LNCaP clone FGC (cell line): ENCODE measurements at regions not wholly inside any gene's neighbourhood (a gene's known extent, or its start where the extent isn't known, plus 50 kb on each side); places are given as distances from the start of the nearest gene placed in this dataset.
A peak's percentile ranks its signal among the peaks of the same experiment; 100 is the strongest.
"Not testable (repeated sequence)": the region's sequence is repeated elsewhere in the genome, so short reads cannot be mapped to it uniquely, and the experiment has no call there.

Experiments used
- DNase-seq: peaks from one replicate; pipeline ENCODE4 v3.0.0-alpha.2; 2011; ENCODE audit warnings: low read depth
- H3K4me3 ChIP-seq: 2 replicates; pipeline ENCODE4 v1.5.1; 2011; ENCODE audit warnings: mild to moderate bottlenecking, low read depth, low read length, control low read depth
- TF ChIP-seq, protein P1 (sequence below): IDR thresholded peaks from 2 replicates; pipeline ENCODE4 v1.5.1; 2012; ENCODE audit warnings: mild to moderate bottlenecking; ENCODE audit not compliant: control insufficient read depth, insufficient read depth; ENCODE audit errors: extremely low read depth

DNA sequence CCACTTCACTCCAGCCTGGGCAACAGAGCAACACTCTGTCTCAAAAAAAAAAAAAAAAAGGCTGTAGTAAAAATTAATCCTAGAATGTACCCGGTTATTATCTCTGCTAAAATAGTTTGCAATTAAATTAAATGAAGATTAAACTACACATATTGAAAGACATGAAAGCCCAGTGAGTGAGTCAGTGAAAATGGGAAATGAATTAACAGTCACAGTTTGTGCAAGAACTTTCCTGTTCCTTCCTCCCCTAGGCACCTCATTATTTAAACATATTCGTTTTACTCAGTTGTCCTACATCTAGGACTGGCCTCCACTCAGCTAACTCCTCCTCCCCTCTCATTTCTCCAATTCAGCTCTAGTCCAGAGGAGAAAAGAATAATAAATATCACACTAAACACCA lies 94.9 kb upstream of the ADORA2B start:
- DNase-seq, H3K4me3 ChIP-seq: not testable (repeated sequence)

DNA sequence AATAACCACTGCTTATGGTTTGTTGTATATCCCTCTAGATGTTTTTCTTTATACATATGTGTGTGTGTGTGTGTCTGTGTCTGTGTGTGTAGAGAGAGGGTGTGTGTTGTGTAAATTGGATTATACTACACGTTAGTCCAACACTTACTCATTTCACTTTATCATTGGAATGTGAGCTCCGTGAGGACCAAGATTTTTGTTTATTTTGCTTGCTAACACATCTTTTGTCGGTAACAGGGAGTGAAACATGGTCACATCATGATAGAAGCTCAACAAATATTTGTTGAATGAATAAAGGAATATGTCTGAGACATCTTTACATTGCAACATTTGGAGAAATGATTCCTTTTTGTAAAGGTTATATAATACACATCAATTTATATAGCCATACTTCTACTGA lies 94.2 kb upstream of the ADORA2B start:
- not testable (repeated sequence) for DNase-seq, H3K4me3 ChIP-seq

DNA sequence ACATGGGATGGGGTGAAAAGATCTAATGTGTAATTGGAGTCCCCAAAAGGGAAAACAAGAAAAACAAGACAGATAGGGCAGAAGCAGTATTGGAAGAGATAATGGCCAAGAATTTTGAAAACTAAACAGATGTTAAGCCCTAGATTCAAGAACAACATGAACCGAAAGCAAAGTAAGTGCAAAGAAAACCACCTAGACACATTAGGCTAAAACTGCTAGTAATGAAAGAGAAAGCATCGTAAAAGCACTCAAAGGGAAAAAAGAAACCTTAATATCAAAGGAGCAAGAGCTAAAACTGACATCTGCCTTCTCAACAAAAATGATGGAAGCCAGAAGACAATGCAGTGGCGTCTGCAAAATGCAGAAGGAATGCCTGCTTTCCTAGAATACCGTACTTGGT lies 92.1 kb upstream of the ADORA2B start:
- not testable (repeated sequence) for H3K4me3 ChIP-seq, DNase-seq

DNA sequence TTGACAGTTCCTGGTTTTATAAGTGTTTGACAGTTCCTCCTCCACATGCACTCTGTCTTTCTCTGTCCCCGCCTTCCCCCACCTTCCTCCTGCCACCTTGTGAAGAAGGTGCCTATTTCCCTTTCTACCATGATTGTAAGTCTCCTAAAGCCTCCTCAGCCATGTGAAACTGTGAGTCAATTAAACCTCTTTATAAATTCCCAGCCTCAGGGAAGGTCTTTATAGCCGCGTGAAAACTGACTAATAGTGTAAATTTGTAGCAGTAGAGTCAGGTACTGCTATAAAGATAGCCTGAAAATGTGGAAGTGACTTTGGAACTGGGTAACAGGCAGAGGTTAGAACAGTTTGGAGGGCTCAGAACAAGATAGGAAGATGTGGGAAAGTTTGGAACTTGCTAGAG lies 88.7 kb upstream of the ADORA2B start:
- not testable (repeated sequence) for H3K4me3 ChIP-seq, DNase-seq

DNA sequence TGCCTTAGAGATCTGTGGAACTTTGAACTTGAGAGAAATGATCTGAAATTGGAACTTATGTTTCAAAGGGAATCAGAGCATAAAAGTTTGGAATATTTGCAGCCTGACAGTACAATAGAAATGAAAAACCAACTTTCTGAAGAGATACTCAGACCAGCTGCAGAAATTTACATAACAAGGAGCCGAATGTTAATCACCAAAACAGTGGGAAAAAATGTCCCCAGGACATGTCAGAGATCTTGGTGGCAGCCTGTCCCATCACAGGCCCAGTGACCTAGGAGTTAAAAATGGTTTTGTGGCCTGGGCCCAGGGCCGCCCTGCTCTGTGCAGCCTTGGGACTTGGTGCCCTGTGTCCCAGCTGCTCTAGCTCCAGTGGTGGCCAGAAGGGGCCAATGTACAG lies 88.2 kb upstream of the ADORA2B start:
- not testable (repeated sequence) for H3K4me3 ChIP-seq, DNase-seq

DNA sequence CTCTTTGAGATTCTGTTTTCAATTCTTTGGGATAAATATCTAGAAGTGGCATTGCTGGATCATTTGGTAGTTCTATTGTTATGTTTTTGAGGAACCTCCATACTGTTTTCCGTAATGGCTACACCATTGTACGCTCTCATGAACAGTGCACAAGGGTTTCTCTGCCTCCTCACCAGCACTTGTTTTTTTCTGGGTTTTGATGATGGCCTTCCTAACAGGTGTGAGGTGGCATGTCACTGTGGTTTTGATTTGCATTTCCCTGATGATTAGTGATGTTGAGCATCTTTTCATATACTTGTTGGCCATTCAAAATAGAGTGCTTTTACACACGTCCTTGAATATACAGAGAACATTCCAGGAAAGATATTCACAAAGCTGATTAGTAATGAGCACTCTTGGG lies 86.8 kb upstream of the ADORA2B start:
- not testable (repeated sequence) for DNase-seq, H3K4me3 ChIP-seq

DNA sequence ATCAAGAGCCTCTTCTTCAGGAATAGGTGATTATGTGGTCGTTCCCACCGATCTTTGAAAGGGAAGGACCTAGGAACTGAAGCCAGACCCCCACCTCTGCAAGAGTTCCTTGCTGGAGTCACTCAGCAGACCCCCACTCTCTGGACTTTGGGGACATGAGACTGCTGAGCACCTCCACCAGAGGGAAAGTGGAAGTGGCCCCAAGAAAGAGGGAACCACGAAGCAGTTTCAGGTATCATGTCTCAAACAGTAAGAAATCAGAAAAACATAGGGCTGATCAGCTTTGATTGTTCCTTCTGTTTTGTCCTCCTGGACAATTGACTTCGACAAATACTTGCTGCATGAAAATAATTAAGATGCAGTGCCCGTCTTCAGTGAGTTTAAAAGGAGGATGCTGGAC lies 84.2 kb upstream of the ADORA2B start:
- DNase-seq, H3K4me3 ChIP-seq: not testable (repeated sequence)

DNA sequence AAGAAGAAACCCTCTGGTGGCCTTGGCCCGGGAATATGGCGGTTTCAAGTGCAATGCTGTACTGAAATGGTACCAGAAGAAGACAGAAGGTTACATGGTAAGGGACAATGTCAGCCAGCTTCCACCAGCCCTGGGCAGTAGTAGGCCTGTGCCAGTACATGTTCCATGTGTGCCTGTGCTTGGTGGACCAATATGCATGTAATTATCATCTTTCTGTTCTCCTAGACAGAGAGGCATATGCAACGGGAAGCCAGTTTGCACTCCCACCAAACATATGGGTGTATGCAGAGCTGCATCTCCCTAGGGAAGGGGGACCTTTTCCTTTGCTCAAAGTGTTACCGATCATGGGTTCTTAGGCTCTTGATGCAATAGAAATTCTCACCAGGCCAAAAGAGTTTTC lies 80.9 kb upstream of the ADORA2B start:
- H3K4me3 ChIP-seq, DNase-seq: not testable (repeated sequence)

DNA sequence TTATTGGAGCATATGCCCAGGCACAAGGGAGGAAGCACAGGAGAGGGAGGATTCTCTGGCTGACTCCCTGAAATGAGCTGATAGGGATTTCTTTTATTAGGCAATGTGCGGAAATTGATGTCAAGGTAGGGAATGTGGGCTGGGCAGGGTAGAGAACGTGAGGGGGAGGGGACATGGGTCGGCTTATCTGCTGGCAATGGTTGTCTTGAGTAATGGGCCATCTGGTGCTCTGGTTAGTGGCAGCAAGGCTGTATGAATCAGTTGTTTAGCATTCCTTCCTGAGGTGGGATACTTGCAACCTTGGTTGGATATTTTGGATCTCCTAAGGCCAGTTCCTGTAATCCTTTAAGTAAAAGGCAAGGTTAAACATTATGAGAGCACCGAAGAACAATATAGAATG lies 80.5 kb upstream of the ADORA2B start:
- not testable (repeated sequence) for DNase-seq, H3K4me3 ChIP-seq

DNA sequence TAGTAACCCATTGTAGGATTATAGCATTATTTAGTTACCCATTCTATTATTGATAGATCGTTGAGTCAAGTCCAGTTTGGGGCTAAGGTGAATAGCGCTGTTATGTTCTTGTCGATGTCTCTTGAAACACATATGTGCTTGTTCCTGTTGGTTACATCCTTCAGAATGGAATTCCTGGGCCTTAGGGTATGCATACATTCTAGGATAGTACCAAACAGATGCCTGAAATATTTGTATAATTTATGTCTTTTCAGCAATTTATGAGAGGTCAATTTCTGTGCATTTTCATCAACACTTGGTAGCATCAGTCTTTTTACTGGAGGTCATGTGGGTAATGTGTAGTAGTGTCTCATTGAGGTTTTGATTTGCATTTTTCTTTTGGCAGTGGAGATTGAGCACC lies 78.9 kb upstream of the ADORA2B start:
- not testable (repeated sequence) for H3K4me3 ChIP-seq, DNase-seq

DNA sequence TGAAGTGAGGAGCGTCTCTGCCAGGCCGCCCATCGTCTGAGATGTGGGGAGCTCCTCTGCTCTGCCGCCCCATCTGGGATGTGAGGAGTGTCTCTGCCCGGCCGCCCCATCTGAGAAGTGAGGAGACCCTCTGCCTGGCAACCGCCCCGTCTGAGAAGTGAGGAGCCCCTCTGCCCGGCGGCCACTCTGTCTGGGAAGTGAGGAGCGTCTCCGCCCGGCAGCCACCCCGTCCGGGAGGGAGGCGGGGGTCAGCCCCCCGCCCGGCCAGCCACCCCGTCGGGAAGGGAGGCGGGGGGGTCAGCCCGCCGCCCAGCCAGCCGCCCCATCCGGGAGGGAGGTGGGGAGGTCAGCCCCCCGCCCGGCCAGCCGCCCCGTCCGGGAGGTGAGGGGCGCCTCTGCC lies 77.6 kb upstream of the ADORA2B start:
- H3K4me3 ChIP-seq, DNase-seq: not testable (repeated sequence)

DNA sequence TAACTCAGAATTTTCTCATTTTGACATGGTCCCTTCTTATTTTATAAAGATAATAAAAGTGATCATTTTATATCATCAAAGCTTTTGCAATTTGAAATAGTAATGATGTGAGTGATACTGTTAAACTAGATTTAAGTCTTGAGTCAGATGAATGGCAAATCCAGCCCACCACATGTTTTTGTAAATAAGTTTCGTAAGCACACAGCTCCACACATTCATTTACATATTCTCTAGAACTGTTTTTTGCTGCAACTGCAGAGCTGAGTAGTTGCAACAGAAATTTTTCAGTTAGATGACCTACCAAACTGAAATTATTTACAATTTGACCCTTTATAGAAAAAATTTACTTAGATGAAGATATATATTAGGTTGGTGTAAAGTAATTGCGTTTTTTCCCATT lies 75.1 kb upstream of the ADORA2B start:
- not testable (repeated sequence) for DNase-seq, H3K4me3 ChIP-seq

DNA sequence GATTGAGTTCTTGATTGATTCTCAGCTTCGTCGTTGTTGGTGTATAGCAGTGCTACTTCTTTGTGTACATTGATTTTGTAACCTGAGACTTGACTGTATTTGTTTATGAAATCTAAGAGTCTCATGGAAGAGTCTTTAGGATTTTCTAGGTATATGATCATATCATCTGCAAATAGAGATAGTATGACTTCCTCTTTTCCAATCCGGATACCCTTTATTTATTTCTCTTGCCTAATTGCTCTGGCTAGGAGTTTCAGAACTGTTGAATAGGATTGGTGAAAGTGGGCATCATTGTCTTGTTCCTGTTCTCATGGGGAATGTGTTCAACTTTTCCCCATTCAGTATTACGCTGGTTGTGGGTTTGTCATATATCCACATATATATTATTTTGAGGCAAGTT lies 72.3 kb upstream of the ADORA2B start:
- peak; percentile 8 for DNase-seq
- H3K4me3 ChIP-seq: not testable (repeated sequence)

DNA sequence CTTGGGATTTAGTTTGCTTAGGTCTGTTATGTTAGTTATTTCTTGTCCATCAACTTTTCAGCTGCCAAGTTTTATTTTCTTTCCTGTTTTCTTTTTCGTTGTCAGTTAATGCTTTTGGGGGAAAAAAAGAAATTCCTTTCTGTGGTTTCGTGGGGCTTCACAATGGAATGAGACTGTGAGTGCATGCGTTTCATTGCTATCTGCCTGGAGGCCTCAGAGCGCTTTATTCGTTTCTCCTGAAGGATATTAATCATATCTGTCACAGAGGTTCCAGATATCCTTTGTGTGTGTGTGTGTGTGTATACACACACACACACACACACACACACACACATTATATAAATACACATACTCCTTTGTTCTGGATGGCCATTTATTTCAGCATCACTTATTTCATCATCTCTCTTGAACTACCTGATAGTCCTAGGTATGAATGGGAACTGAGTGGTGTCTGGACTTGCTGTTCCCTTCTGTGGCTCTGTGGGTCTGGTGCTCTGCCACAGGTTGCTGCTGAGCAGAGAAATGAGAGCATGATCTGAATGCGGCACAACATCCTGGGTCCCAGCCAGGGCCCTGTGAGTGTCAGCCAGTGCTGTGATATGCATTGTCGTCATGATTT lies 66.9 kb upstream of the ADORA2B start:
- not testable (repeated sequence) for H3K4me3 ChIP-seq, DNase-seq

DNA sequence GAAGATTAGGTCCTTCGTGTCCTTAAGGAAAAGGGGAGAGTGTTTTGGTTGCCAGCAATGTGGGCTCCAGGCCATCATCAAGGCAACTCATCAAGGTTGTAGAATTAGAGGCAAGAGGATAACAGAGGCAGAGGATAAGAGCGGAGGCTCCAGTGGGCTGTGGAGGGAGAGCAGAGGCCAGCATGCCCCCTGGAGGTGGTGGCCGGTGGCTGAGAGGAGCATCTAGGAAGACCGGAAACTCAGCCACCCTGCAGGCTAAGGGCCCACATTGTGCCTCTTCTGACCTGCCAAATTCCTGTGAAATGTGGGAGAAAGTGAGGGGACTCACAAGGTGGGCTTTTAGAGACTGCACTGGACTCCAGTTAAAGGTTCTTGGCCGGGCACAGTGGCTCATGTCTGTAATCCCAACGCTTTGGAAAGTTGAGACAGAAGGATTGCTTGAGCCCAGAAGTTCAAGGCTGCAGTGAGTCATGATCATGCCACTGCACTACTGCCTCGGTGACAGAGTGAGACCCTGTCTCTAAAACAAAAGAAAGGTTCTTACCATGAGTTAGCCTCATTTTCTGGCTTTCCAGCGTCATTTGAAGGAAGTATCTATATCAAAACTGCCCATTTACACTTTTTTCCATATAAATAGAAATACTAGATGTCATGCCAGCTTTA lies 62.7 kb upstream of the ADORA2B start:
- TF ChIP-seq, protein P1, sequence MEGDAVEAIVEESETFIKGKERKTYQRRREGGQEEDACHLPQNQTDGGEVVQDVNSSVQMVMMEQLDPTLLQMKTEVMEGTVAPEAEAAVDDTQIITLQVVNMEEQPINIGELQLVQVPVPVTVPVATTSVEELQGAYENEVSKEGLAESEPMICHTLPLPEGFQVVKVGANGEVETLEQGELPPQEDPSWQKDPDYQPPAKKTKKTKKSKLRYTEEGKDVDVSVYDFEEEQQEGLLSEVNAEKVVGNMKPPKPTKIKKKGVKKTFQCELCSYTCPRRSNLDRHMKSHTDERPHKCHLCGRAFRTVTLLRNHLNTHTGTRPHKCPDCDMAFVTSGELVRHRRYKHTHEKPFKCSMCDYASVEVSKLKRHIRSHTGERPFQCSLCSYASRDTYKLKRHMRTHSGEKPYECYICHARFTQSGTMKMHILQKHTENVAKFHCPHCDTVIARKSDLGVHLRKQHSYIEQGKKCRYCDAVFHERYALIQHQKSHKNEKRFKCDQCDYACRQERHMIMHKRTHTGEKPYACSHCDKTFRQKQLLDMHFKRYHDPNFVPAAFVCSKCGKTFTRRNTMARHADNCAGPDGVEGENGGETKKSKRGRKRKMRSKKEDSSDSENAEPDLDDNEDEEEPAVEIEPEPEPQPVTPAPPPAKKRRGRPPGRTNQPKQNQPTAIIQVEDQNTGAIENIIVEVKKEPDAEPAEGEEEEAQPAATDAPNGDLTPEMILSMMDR: 0 out of 2 replicates have a peak, but pooled peaks have one; percentile 1
- DNase-seq: no peak
- no peak overlapping the region for H3K4me3 ChIP-seq
